ENCODE measurements at regions not wholly inside any gene's neighbourhood (a gene's known extent, or its start where the extent isn't known, plus 50 kb on each side); places are given as distances from the start of the nearest gene placed in this dataset.

DNA sequence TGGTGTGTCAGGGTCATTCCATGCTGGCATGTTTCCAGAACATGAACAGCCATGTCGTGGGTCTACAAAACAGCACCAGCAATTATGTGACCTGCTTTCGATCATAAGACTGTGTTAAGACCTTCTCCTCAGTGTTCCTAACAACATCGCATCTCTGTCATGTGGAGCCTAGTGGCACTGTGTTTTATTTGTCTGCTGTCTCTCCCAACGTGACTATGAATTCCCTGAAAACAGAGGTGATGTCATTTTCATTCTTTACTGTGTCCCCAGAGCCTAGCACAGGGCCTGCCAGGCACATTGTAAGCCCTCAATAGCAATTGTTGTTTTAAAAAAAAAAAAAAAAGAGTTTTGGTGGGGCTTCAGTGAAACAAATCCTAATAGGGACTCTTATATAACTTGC, 94.2 kb upstream of the IL12A start:
- Histone ChIP-seq H3K79me2 (replicated peaks; ENCODE audit: insufficient read depth, low read length) (no peaks in the 10 kb centered on the region), H3K9me3 (ENCODE audit: low read length) (no peaks in the 10 kb centered on the region), H3K4me2 (ENCODE audit: low read length) (no peak overlapping the region), H3K9me2 (ENCODE audit: insufficient read depth, low read length) (no peaks in the 10 kb centered on the region), H3F3A (ENCODE audit: insufficient read depth, low read length, poor library complexity, severe bottlenecking) (no peaks in the 10 kb centered on the region), H4K20me1 (ENCODE audit: insufficient read depth) (no peaks in the 10 kb centered on the region), H3K27ac (ENCODE audit: low read length) (no peak overlapping the region), H2AFZ (ENCODE audit: low read depth, low read length) (no peak overlapping the region), H3K4me3 (ENCODE audit: low read length) (no peak overlapping the region), H3K36me3 (ENCODE audit: insufficient read depth, low read length) (peaks cover 15% of the 10 kb centered on the region), H3K9ac (ENCODE audit: low read length) (no peak overlapping the region), H3K27me3 (ENCODE audit: insufficient read depth, low read depth, low read length) (no peaks in the 10 kb centered on the region)
- no peak for TF ChIP-seq RAD21 (conservative IDR thresholded peaks at IDR 0.05)
- TF ChIP-seq POLR2AphosphoS5 (IDR thresholded peaks at IDR 0.05) = no peak
- TF ChIP-seq SMC3 (conservative IDR thresholded peaks at IDR 0.05; ENCODE audit: poor library complexity) = no peak
- no peak for TF ChIP-seq MXI1 (conservative IDR thresholded peaks at IDR 0.05; ENCODE audit: poor library complexity, severe bottlenecking)
- TF ChIP-seq, protein P1, sequence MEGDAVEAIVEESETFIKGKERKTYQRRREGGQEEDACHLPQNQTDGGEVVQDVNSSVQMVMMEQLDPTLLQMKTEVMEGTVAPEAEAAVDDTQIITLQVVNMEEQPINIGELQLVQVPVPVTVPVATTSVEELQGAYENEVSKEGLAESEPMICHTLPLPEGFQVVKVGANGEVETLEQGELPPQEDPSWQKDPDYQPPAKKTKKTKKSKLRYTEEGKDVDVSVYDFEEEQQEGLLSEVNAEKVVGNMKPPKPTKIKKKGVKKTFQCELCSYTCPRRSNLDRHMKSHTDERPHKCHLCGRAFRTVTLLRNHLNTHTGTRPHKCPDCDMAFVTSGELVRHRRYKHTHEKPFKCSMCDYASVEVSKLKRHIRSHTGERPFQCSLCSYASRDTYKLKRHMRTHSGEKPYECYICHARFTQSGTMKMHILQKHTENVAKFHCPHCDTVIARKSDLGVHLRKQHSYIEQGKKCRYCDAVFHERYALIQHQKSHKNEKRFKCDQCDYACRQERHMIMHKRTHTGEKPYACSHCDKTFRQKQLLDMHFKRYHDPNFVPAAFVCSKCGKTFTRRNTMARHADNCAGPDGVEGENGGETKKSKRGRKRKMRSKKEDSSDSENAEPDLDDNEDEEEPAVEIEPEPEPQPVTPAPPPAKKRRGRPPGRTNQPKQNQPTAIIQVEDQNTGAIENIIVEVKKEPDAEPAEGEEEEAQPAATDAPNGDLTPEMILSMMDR (IDR thresholded peaks at IDR 0.05; ENCODE audit: poor library complexity, severe bottlenecking) = no peak
- TF ChIP-seq EZH2 (IDR thresholded peaks at IDR 0.05; ENCODE audit: borderline replicate concordance, insufficient read depth, low read length, poor library complexity, severe bottlenecking) = no peak
- no peak for TF ChIP-seq EP300 (conservative IDR thresholded peaks at IDR 0.05; ENCODE audit: poor library complexity, severe bottlenecking)
- TF ChIP-seq, protein P2, sequence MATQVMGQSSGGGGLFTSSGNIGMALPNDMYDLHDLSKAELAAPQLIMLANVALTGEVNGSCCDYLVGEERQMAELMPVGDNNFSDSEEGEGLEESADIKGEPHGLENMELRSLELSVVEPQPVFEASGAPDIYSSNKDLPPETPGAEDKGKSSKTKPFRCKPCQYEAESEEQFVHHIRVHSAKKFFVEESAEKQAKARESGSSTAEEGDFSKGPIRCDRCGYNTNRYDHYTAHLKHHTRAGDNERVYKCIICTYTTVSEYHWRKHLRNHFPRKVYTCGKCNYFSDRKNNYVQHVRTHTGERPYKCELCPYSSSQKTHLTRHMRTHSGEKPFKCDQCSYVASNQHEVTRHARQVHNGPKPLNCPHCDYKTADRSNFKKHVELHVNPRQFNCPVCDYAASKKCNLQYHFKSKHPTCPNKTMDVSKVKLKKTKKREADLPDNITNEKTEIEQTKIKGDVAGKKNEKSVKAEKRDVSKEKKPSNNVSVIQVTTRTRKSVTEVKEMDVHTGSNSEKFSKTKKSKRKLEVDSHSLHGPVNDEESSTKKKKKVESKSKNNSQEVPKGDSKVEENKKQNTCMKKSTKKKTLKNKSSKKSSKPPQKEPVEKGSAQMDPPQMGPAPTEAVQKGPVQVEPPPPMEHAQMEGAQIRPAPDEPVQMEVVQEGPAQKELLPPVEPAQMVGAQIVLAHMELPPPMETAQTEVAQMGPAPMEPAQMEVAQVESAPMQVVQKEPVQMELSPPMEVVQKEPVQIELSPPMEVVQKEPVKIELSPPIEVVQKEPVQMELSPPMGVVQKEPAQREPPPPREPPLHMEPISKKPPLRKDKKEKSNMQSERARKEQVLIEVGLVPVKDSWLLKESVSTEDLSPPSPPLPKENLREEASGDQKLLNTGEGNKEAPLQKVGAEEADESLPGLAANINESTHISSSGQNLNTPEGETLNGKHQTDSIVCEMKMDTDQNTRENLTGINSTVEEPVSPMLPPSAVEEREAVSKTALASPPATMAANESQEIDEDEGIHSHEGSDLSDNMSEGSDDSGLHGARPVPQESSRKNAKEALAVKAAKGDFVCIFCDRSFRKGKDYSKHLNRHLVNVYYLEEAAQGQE (IDR thresholded peaks at IDR 0.05; ENCODE audit: borderline replicate concordance) = no peak
- no peak for TF ChIP-seq TAF1 (IDR thresholded peaks at IDR 0.05; ENCODE audit: low read depth)

DNA sequence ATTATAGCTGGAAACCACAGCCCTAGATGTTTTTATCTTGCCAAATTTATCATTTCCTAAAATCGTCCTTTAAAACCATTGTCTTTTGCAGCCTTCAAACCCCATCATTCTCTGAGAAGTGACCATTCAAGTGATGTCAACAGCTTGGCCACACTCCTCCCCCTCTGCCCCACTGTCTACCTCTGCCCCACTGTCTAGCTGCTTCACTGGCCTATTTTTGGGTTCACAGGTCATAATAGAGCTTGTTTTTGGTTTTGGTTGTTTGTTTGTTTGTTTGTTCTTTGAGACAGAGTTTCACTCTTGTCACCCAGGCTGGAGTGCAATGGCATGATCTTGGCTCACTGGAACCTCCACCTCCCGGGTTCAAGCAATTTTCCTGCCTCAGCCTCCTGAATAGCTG, 93.2 kb upstream of the IL12A start:
- Histone ChIP-seq H3K4me3 (ENCODE audit: low read length) (no peak overlapping the region), H2AFZ (ENCODE audit: low read depth, low read length) (no peak overlapping the region), H4K20me1 (ENCODE audit: insufficient read depth) (no peaks in the 10 kb centered on the region), H3K9me2 (ENCODE audit: insufficient read depth, low read length) (no peaks in the 10 kb centered on the region), H3K36me3 (ENCODE audit: insufficient read depth, low read length) (peaks cover 15% of the 10 kb centered on the region), H3K9ac (ENCODE audit: low read length) (no peak overlapping the region), H3K4me2 (ENCODE audit: low read length) (no peak overlapping the region), H3K79me2 (replicated peaks; ENCODE audit: insufficient read depth, low read length) (no peaks in the 10 kb centered on the region), H3K27me3 (ENCODE audit: insufficient read depth, low read depth, low read length) (no peaks in the 10 kb centered on the region), H3K27ac (ENCODE audit: low read length) (no peak overlapping the region), H3F3A (ENCODE audit: insufficient read depth, low read length, poor library complexity, severe bottlenecking) (no peaks in the 10 kb centered on the region), H3K9me3 (ENCODE audit: low read length) (no peaks in the 10 kb centered on the region)
- TF ChIP-seq, protein P2 (IDR thresholded peaks at IDR 0.05; ENCODE audit: borderline replicate concordance) = no peak
- TF ChIP-seq RAD21 (conservative IDR thresholded peaks at IDR 0.05) (no peak), EP300 (conservative IDR thresholded peaks at IDR 0.05; ENCODE audit: poor library complexity, severe bottlenecking) (no peak), TAF1 (IDR thresholded peaks at IDR 0.05; ENCODE audit: low read depth) (no peak), SMC3 (conservative IDR thresholded peaks at IDR 0.05; ENCODE audit: poor library complexity) (no peak), POLR2AphosphoS5 (IDR thresholded peaks at IDR 0.05) (no peak), EZH2 (IDR thresholded peaks at IDR 0.05; ENCODE audit: borderline replicate concordance, insufficient read depth, low read length, poor library complexity, severe bottlenecking) (no peak), MXI1 (conservative IDR thresholded peaks at IDR 0.05; ENCODE audit: poor library complexity, severe bottlenecking) (no peak)
- TF ChIP-seq, protein P1 (IDR thresholded peaks at IDR 0.05; ENCODE audit: poor library complexity, severe bottlenecking) = no peak

Measured in neural cell (in vitro differentiated cells).